H9 (cell line): ENCODE measurements at regions not wholly inside any gene's neighbourhood (a gene's known extent, or its start where the extent isn't known, plus 50 kb on each side); places are given as distances from the start of the nearest gene placed in this dataset.

Experiments used
- DNase-seq: peaks from one replicate; pipeline ENCODE4 v3.0.0-alpha.2; 2017
- H2AFZ ChIP-seq: one replicate; pipeline ENCODE4 v1.6.1; 2013; ENCODE audit warnings: mild to moderate bottlenecking, low read length, control low read depth, moderate library complexity
- H2AK5ac ChIP-seq: 2 replicates; pipeline ENCODE4 v1.6.1; 2013; ENCODE audit warnings: low read length, control low read depth, mixed read lengths; ENCODE audit not compliant: insufficient read length
- H2BK120ac ChIP-seq: one replicate; pipeline ENCODE4 v1.6.1; 2013; ENCODE audit warnings: low read depth, mild to moderate bottlenecking, low read length, control low read depth, inconsistent platforms; ENCODE audit not compliant: poor library complexity, severe bottlenecking
- H2BK12ac ChIP-seq: 2 replicates; pipeline ENCODE4 v1.6.1; 2013; ENCODE audit warnings: low read length, control low read depth, mixed read lengths, low read depth; ENCODE audit not compliant: insufficient read length
- H2BK15ac ChIP-seq: 2 replicates; pipeline ENCODE4 v1.6.1; 2013; ENCODE audit warnings: low read depth, low read length, control low read depth
- H2BK20ac ChIP-seq: one replicate; pipeline ENCODE4 v1.6.1; 2013; ENCODE audit warnings: low read depth, mild to moderate bottlenecking, low read length, control low read depth, inconsistent platforms; ENCODE audit not compliant: poor library complexity, severe bottlenecking
- H2BK5ac ChIP-seq: 2 replicates; pipeline ENCODE4 v1.6.1; 2013; ENCODE audit warnings: low read length, control low read depth, mixed read lengths; ENCODE audit not compliant: insufficient read length
- H3K14ac ChIP-seq: 2 replicates; pipeline ENCODE4 v1.6.1; 2013; ENCODE audit warnings: low read length, control low read depth; ENCODE audit not compliant: insufficient read depth
- H3K18ac ChIP-seq: 2 replicates; pipeline ENCODE4 v1.6.1; 2013; ENCODE audit warnings: low read depth, mild to moderate bottlenecking, mixed read lengths, low read length, control low read depth; ENCODE audit not compliant: insufficient read length
- H3K23ac ChIP-seq: 2 replicates; pipeline ENCODE4 v1.6.1; 2013; ENCODE audit warnings: low read length, control low read depth, mixed read lengths, low read depth; ENCODE audit not compliant: insufficient read length
- H3K23me2 ChIP-seq: 2 replicates; pipeline ENCODE4 v1.6.1; 2013; ENCODE audit warnings: low read depth, mild to moderate bottlenecking, mixed read lengths, low read length, control low read depth; ENCODE audit not compliant: insufficient read length, poor library complexity, severe bottlenecking
- H3K27ac ChIP-seq: 2 replicates; pipeline ENCODE4 v1.5.1; 2013; ENCODE audit warnings: low read length, control low read depth, mixed read lengths, low read depth; ENCODE audit not compliant: insufficient read length
- H3K27me3 ChIP-seq: 2 replicates; pipeline ENCODE4 v1.6.1; 2013; ENCODE audit warnings: low read length, control low read depth, inconsistent platforms; ENCODE audit not compliant: insufficient read depth
- H3K4ac ChIP-seq: 2 replicates; pipeline ENCODE4 v1.6.1; 2013; ENCODE audit warnings: low read depth, mild to moderate bottlenecking, control low read depth, inconsistent platforms, low read length, moderate library complexity
- H3K4me1 ChIP-seq: 2 replicates; pipeline ENCODE4 v1.6.1; 2013; ENCODE audit warnings: low read length, control low read depth, inconsistent platforms; ENCODE audit not compliant: insufficient read depth
- H3K4me2 ChIP-seq: 2 replicates; pipeline ENCODE4 v1.6.1; 2013; ENCODE audit warnings: low read length, control low read depth, mixed read lengths; ENCODE audit not compliant: insufficient read length, insufficient read depth
- H3K56ac ChIP-seq: 2 replicates; pipeline ENCODE4 v1.6.1; 2013; ENCODE audit warnings: low read depth, mild to moderate bottlenecking, mixed read lengths, low read length, control low read depth; ENCODE audit not compliant: insufficient read length
- H3K79me1 ChIP-seq: 2 replicates; pipeline ENCODE4 v1.6.1; 2013; ENCODE audit warnings: low read depth, mild to moderate bottlenecking, moderate library complexity, low read length, control low read depth, inconsistent platforms; ENCODE audit not compliant: insufficient read depth, poor library complexity, severe bottlenecking
- H3K79me2 ChIP-seq: 2 replicates; pipeline ENCODE4 v1.6.1; 2013; ENCODE audit warnings: low read length, control low read depth, inconsistent platforms; ENCODE audit not compliant: insufficient read depth
- H3K9ac ChIP-seq: 2 replicates; pipeline ENCODE4 v1.6.1; 2013; ENCODE audit warnings: low read length, control low read depth, mixed read lengths; ENCODE audit not compliant: insufficient read length; ENCODE audit errors: extremely low read depth
- H3K9me3 ChIP-seq: one replicate; pipeline ENCODE4 v1.6.1; 2013; ENCODE audit warnings: low read depth, low read length, inconsistent platforms; ENCODE audit not compliant: control insufficient read depth
- H3T11ph ChIP-seq: one replicate; pipeline ENCODE4 v1.6.1; 2013; ENCODE audit warnings: mild to moderate bottlenecking, low read length, control low read depth, inconsistent platforms
- H4K20me1 ChIP-seq: one replicate; pipeline ENCODE4 v1.6.1; 2013; ENCODE audit not compliant: control insufficient read depth, insufficient read length, insufficient read depth
- H4K5ac ChIP-seq: 2 replicates; pipeline ENCODE4 v1.6.1; 2013; ENCODE audit warnings: low read depth, mild to moderate bottlenecking, mixed read lengths, low read length, control low read depth; ENCODE audit not compliant: insufficient read length
- H4K8ac ChIP-seq: replicated peaks from 2 replicates; pipeline ENCODE4 v1.6.1; 2013; ENCODE audit warnings: low read length, control low read depth, mixed read lengths, low read depth; ENCODE audit not compliant: insufficient read length
- H4K91ac ChIP-seq: 2 replicates; pipeline ENCODE4 v1.6.1; 2013; ENCODE audit warnings: low read depth, mild to moderate bottlenecking, moderate library complexity, mixed read lengths, low read length, control low read depth; ENCODE audit not compliant: insufficient read length
- H3K27ac Mint-ChIP-seq, 3 experiments: 2 replicates in 2 of 3; 3 replicates in 1 of 3; pipeline ENCODE4 v1.8.0; 2020 to 2021; ENCODE audit warnings: mixed read lengths in 3 of 3, mild to moderate bottlenecking in 1 of 3, moderate library complexity in 1 of 3
- H3K27me3 Mint-ChIP-seq: 2 replicates; pipeline ENCODE4 v1.8.0; 2021; ENCODE audit warnings: low read depth, mild to moderate bottlenecking, moderate library complexity, mixed read lengths
- H3K36me3 Mint-ChIP-seq, 3 experiments: 2 replicates in 2 of 3; 3 replicates in 1 of 3; pipeline ENCODE4 v1.8.0; 2020 to 2021; ENCODE audit warnings: low read depth in 3 of 3, mixed read lengths in 3 of 3; ENCODE audit not compliant: insufficient read depth in 1 of 3
- H3K4me1 Mint-ChIP-seq, 2 experiments: 2 replicates each; pipeline ENCODE4 v1.8.0; 2020; ENCODE audit warnings: mixed read lengths in 2 of 2
- H3K4me3 Mint-ChIP-seq, 2 experiments: 2 replicates in 1 of 2; 3 replicates in 1 of 2; pipeline ENCODE4 v1.8.0; 2020 to 2021; ENCODE audit warnings: mild to moderate bottlenecking in 2 of 2, mixed read lengths in 2 of 2, moderate library complexity in 1 of 2
- H3K9me3 Mint-ChIP-seq, 2 experiments: 2 replicates in 1 of 2; 3 replicates in 1 of 2; pipeline ENCODE4 v1.8.0; 2020; ENCODE audit warnings: mild to moderate bottlenecking in 2 of 2, mixed read lengths in 2 of 2, moderate library complexity in 1 of 2
- CTCF ChIP-seq: fragments of 200-600 bp; sonication (generic); conservative IDR thresholded peaks from 3 replicates; pipeline ENCODE4 v1.8.0; 2021; ENCODE audit warnings: antibody characterized with exemption, mild to moderate bottlenecking
- WGBS: extraction: QIAGEN DNeasy Blood & Tissue Kit; methylation state at CpG from one replicate; pipeline ENCODE4 v1.1.7; 2013; ENCODE audit warnings: missing lambda C conversion rate, low lambda C conversion rate, mixed read lengths; ENCODE audit not compliant: insufficient read length; ENCODE audit errors: extremely low coverage; 5-methylcytosine and 5-hydroxymethylcytosine counted together

- H3K23me2 ChIP-seq, result no peaks in the 10 kb centered on the region
- no peak overlapping the region for H2AK5ac ChIP-seq
- H3K27ac ChIP-seq, result no peak overlapping the region
- no peak overlapping the region for H3K4me3 Mint-ChIP-seq
- H3K4me2 ChIP-seq, result no peak overlapping the region
- peaks cover 3 to 12% (median 4%) of the 10 kb centered on the region in 3 experiments; a peak in 2 of 7 replicates for H3K36me3 Mint-ChIP-seq
- peaks cover 12% of the 10 kb centered on the region for H3K9me3 ChIP-seq
- no peak overlapping the region for H4K8ac ChIP-seq
- no peaks in the 10 kb centered on the region for H4K20me1 ChIP-seq
- H3K27me3 ChIP-seq, result no peaks in the 10 kb centered on the region
- no peak for TF ChIP-seq CTCF
- H3K79me2 ChIP-seq, result no peaks in the 10 kb centered on the region
- DNase-seq, result no peak
- H3K4me1 Mint-ChIP-seq, result peaks cover 10 to 11% of the 10 kb centered on the region in 2 experiments
- H4K91ac ChIP-seq, result no peak overlapping the region
- WGBS, result no CpG with 5 or more reads among the region's 1 CpG
- no peaks in the 10 kb centered on the region for H3K4me1 ChIP-seq
- H3K18ac ChIP-seq, result no peak overlapping the region
- H3K9ac ChIP-seq, result no peak overlapping the region
- H3K79me1 ChIP-seq, result no peaks in the 10 kb centered on the region
- no peak overlapping the region for H3K4ac ChIP-seq
- H4K5ac ChIP-seq, result no peak overlapping the region
- H3K27me3 Mint-ChIP-seq, result no peaks in the 10 kb centered on the region
- H3K56ac ChIP-seq, result no peak overlapping the region
- H3K23ac ChIP-seq, result no peak overlapping the region
- no peak overlapping the region for H2BK5ac ChIP-seq
- H2BK12ac ChIP-seq, result no peak overlapping the region
- H3K27ac Mint-ChIP-seq, result no peak overlapping the region
- H2BK20ac ChIP-seq, result no peak overlapping the region
- no peak overlapping the region for H3T11ph ChIP-seq
- no peak overlapping the region for H2BK120ac ChIP-seq
- H2BK15ac ChIP-seq, result no peak overlapping the region
- H3K9me3 Mint-ChIP-seq, result peaks cover 3 to 9% of the 10 kb centered on the region in 2 experiments; a peak in 4 of 5 replicates
- no peak overlapping the region for H2AFZ ChIP-seq
- no peak overlapping the region for H3K14ac ChIP-seq
Observed at GRCh38 chr4:159562366-159562765, 459.5 kb downstream of the RAPGEF2 start.
